HG02798 (cell line): ENCODE measurements at regions not wholly inside any gene's neighbourhood (a gene's known extent, or its start where the extent isn't known, plus 50 kb on each side); places are given as distances from the start of the nearest gene placed in this dataset.

ENCODE experiments used
- ATAC-seq: cut with Tn5 transposase; IDR thresholded peaks from one replicate; pipeline ENCODE4 v1.9.1; 2021; ENCODE audit warnings: mild to moderate bottlenecking; ENCODE audit not compliant: unreplicated experiment, poor library complexity

GRCh38 chr2:125041846-125042245, 1016.8 kb downstream of the CNTNAP5 start:
- no peak for ATAC-seq

- ATAC-seq = no peak
Measured at GRCh38 chr2:125042727-125043126, 1017.6 kb downstream of the CNTNAP5 start.

GRCh38 chr2:125070726-125071505, 1045.8 kb downstream of the CNTNAP5 start:
- ATAC-seq = no peak

GRCh38 chr2:125073440-125073839, 1048.4 kb downstream of the CNTNAP5 start:
- no peak for ATAC-seq

- ATAC-seq = no peak
Measured at GRCh38 chr2:125085904-125086303, 1060.8 kb downstream of the CNTNAP5 start.

- ATAC-seq = no peak
Measured at GRCh38 chr2:125086313-125087184, 1061.5 kb downstream of the CNTNAP5 start.

- no peak for ATAC-seq
Measured at GRCh38 chr2:125092276-125093009, 1067.4 kb downstream of the CNTNAP5 start.

- ATAC-seq = no peak
Measured at GRCh38 chr2:125095826-125096225, 1070.7 kb downstream of the CNTNAP5 start.

- no peak for ATAC-seq
Measured at GRCh38 chr2:125106710-125107109, 1081.6 kb downstream of the CNTNAP5 start.

GRCh38 chr2:125107446-125107845, 1082.4 kb downstream of the CNTNAP5 start:
- no peak for ATAC-seq

GRCh38 chr2:125108251-125108650, 1083.2 kb downstream of the CNTNAP5 start:
- no peak for ATAC-seq

GRCh38 chr2:125125902-125126301, 1100.8 kb downstream of the CNTNAP5 start:
- ATAC-seq = no peak

- no peak for ATAC-seq
Measured at GRCh38 chr2:125160947-125161346, 1135.9 kb downstream of the CNTNAP5 start.

GRCh38 chr2:125167152-125167551, 1142.1 kb downstream of the CNTNAP5 start:
- ATAC-seq = no peak

- no peak for ATAC-seq
Measured at GRCh38 chr2:125167820-125168219, 1142.7 kb downstream of the CNTNAP5 start.

- ATAC-seq = no peak
Measured at GRCh38 chr2:125168442-125168841, 1143.4 kb downstream of the CNTNAP5 start.

- ATAC-seq = no peak
Measured at GRCh38 chr2:125169022-125169763, 1144.1 kb downstream of the CNTNAP5 start.

- no peak for ATAC-seq
Measured at GRCh38 chr2:125169764-125170146, 1144.7 kb downstream of the CNTNAP5 start.

- ATAC-seq = no peak
Measured at GRCh38 chr2:125172181-125172580, 1147.1 kb downstream of the CNTNAP5 start.

GRCh38 chr2:125175415-125175814, 1150.3 kb downstream of the CNTNAP5 start:
- ATAC-seq = no peak
